Glutamatergic neuron (in vitro differentiated cells): ENCODE measurements at regions not wholly inside any gene's neighbourhood (a gene's known extent, or its start where the extent isn't known, plus 50 kb on each side); places are given as distances from the start of the nearest gene placed in this dataset.

ENCODE experiments used
- DNase-seq: peaks from one replicate; pipeline ENCODE4 v3.0.0; 2022
- H3K27ac Mint-ChIP-seq: one replicate; pipeline ENCODE4 v1.8.0; 2020; ENCODE audit warnings: mild to moderate bottlenecking, mixed read lengths, inconsistent platforms; ENCODE audit not compliant: unreplicated experiment
- H3K27me3 Mint-ChIP-seq: one replicate; pipeline ENCODE4 v1.8.0; 2020; ENCODE audit warnings: mild to moderate bottlenecking, moderate library complexity, mixed read lengths, inconsistent platforms; ENCODE audit not compliant: unreplicated experiment
- H3K36me3 Mint-ChIP-seq: one replicate; pipeline ENCODE4 v1.8.0; 2020; ENCODE audit warnings: mild to moderate bottlenecking, mixed read lengths, inconsistent platforms; ENCODE audit not compliant: unreplicated experiment
- H3K4me1 Mint-ChIP-seq: one replicate; pipeline ENCODE4 v1.8.0; 2020; ENCODE audit warnings: mild to moderate bottlenecking, low read depth, mixed read lengths, inconsistent platforms; ENCODE audit not compliant: unreplicated experiment
- H3K4me3 Mint-ChIP-seq: one replicate; pipeline ENCODE4 v1.8.0; 2020; ENCODE audit warnings: mild to moderate bottlenecking, mixed read lengths, inconsistent platforms; ENCODE audit not compliant: unreplicated experiment
- H3K9me3 Mint-ChIP-seq: one replicate; pipeline ENCODE4 v1.8.0; 2020; ENCODE audit warnings: mild to moderate bottlenecking, moderate library complexity, mixed read lengths, inconsistent platforms; ENCODE audit not compliant: unreplicated experiment
- CTCF ChIP-seq: fragments of 200-600 bp; sonication (generic); IDR thresholded peaks from one replicate; pipeline ENCODE4 v1.5.0; 2021; ENCODE audit not compliant: partially characterized antibody, unreplicated experiment

- Mint-ChIP-seq H3K4me3 (no peak overlapping the region), H3K27ac (no peak overlapping the region)
- TF ChIP-seq CTCF = no peak
Measured at GRCh38 chr6:11961923-11962322, 50.2 kb upstream of the HIVEP1 start.

GRCh38 chr6:11960909-11961779, 51.0 kb upstream of the HIVEP1 start:
- H3K4me1 Mint-ChIP-seq = no peaks in the 10 kb centered on the region
- DNase-seq = no peak
- no peaks in the 10 kb centered on the region for H3K9me3 Mint-ChIP-seq
- H3K36me3 Mint-ChIP-seq = no peaks in the 10 kb centered on the region
- no peak overlapping the region for H3K4me3 Mint-ChIP-seq
- no peak for TF ChIP-seq CTCF
- no peaks in the 10 kb centered on the region for H3K27me3 Mint-ChIP-seq
- no peak overlapping the region for H3K27ac Mint-ChIP-seq

More at GRCh38 chr6:11961923-11962322, 50.2 kb upstream of the HIVEP1 start:
- H3K9me3 Mint-ChIP-seq = no peaks in the 10 kb centered on the region
- H3K27me3 Mint-ChIP-seq = no peaks in the 10 kb centered on the region
- no peaks in the 10 kb centered on the region for H3K36me3 Mint-ChIP-seq
- no peaks in the 10 kb centered on the region for H3K4me1 Mint-ChIP-seq
- DNase-seq = no peak

GRCh38 chr6:11956781-11957180, 55.3 kb upstream of the HIVEP1 start:
- H3K27ac Mint-ChIP-seq = no peak overlapping the region
- H3K4me1 Mint-ChIP-seq = no peaks in the 10 kb centered on the region
- H3K9me3 Mint-ChIP-seq = no peaks in the 10 kb centered on the region
- H3K4me3 Mint-ChIP-seq = no peak overlapping the region
- H3K27me3 Mint-ChIP-seq = no peaks in the 10 kb centered on the region
- no peaks in the 10 kb centered on the region for H3K36me3 Mint-ChIP-seq
- TF ChIP-seq CTCF = no peak
- no peak for DNase-seq

GRCh38 chr6:11953641-11954040, 58.5 kb upstream of the HIVEP1 start:
- H3K4me3 Mint-ChIP-seq = no peak overlapping the region
- TF ChIP-seq CTCF = no peak
- H3K27ac Mint-ChIP-seq = no peak overlapping the region
- H3K4me1 Mint-ChIP-seq = no peaks in the 10 kb centered on the region
- H3K36me3 Mint-ChIP-seq = no peaks in the 10 kb centered on the region
- no peaks in the 10 kb centered on the region for H3K27me3 Mint-ChIP-seq
- H3K9me3 Mint-ChIP-seq = no peaks in the 10 kb centered on the region
- no peak for DNase-seq

GRCh38 chr6:11952316-11952715, 59.8 kb upstream of the HIVEP1 start:
- H3K27ac Mint-ChIP-seq = no peak overlapping the region
- no peak overlapping the region for H3K4me3 Mint-ChIP-seq
- no peaks in the 10 kb centered on the region for H3K4me1 Mint-ChIP-seq
- no peak for DNase-seq
- no peaks in the 10 kb centered on the region for H3K36me3 Mint-ChIP-seq
- H3K27me3 Mint-ChIP-seq = no peaks in the 10 kb centered on the region
- TF ChIP-seq CTCF = no peak
- H3K9me3 Mint-ChIP-seq = no peaks in the 10 kb centered on the region
